K562 (cell line): ENCODE measurements at regions not wholly inside any gene's neighbourhood (a gene's known extent, or its start where the extent isn't known, plus 50 kb on each side); places are given as distances from the start of the nearest gene placed in this dataset.
"Not testable (repeated sequence)": the region's sequence is repeated elsewhere in the genome, so short reads cannot be mapped to it uniquely, and the experiment has no call there.

Experiments
- ATAC-seq: fragments of 200-7000 bp; cut with Tn5 transposase; 3 replicates; pipeline ENCODE4 v1.9.1; 2020; ENCODE audit warnings: moderate library complexity
- BruUV-seq: library from RNA; stranded (reverse); fragments of 400-500 nt; replicated peaks from 2 replicates; lab custom pipeline; 2021; lab: Mats Ljungman, UMichigan
- CTCF ChIA-PET: fragments of 300-600 bp; formaldehyde crosslinking; extraction: SDS; loops from one replicate; lab custom pipeline; 2021; ENCODE audit warnings: low intra/inter-chr PET ratio; lab: Yijun Ruan, JAX
- POLR2A ChIA-PET: fragments of 300-600, 350-650 bp; sonication (Branson Sonifier 250); formaldehyde crosslinking; extraction: SDS; loops from one replicate; lab custom pipeline; 2021; ENCODE audit warnings: antibody characterized with exemption, inconsistent platforms; lab: Yijun Ruan, JAX
- DNase-seq, 4 experiments: peaks; one replicate each; pipeline versions ENCODE4 v3.0.0 to v3.0.0-alpha.2; 2011 to 2018; ENCODE audit warnings: low spot score in 3 of 4, mixed read lengths in 3 of 4; ENCODE audit errors: extremely low read depth in 1 of 4
- FAIRE-seq: peaks from 2 replicates; lab custom pipeline; 2011; peaks lifted over from hg19 to GRCh38; lab: Jason Lieb, UNC
- H2AFZ ChIP-seq: 2 replicates; pipeline ENCODE4 v1.6.0; 2011; ENCODE audit warnings: low read depth, low read length, control low read depth, inconsistent platforms
- H3K27ac ChIP-seq: fragments of 200-600 bp; 3 replicates; pipeline ENCODE4 v1.8.0; 2011; ENCODE audit warnings: low read depth, mild to moderate bottlenecking, control low read depth, inconsistent platforms, low read length, moderate library complexity, mixed read lengths; ENCODE audit errors: extremely low read depth
- H3K27me3 ChIP-seq, 2 experiments: fragments of 300-600 bp in 1 of 2; 2 replicates in 1 of 2; 3 replicates in 1 of 2; pipeline versions ENCODE4 v1.6.0 to v1.8.0; 2011; ENCODE audit warnings: inconsistent platforms in 2 of 2, low read length in 2 of 2, mild to moderate bottlenecking in 1 of 2, mixed read lengths in 1 of 2, moderate library complexity in 1 of 2; ENCODE audit not compliant: control insufficient read depth in 2 of 2, insufficient read depth in 2 of 2
- H3K36me3 ChIP-seq: fragments of 300-600 bp; 3 replicates; pipeline ENCODE4 v1.8.0; 2011; ENCODE audit warnings: mild to moderate bottlenecking, low read length, inconsistent platforms; ENCODE audit not compliant: control insufficient read depth, insufficient read depth
- H3K4me1 ChIP-seq, 2 experiments: fragments of 200-600 bp in 1 of 2; replicated peaks in 1 of 2; 2 replicates in 1 of 2; 3 replicates in 1 of 2; pipeline versions ENCODE4 v1.5.1 to v1.8.0; 2011; ENCODE audit warnings: inconsistent platforms in 2 of 2, low read length in 2 of 2, mild to moderate bottlenecking in 1 of 2, mixed read lengths in 1 of 2, moderate library complexity in 1 of 2; ENCODE audit not compliant: control insufficient read depth in 2 of 2, insufficient read depth in 2 of 2
- H3K4me2 ChIP-seq: 2 replicates; pipeline ENCODE4 v1.6.1; 2011; ENCODE audit warnings: low read length, control low read depth, inconsistent platforms, mixed read lengths; ENCODE audit not compliant: insufficient read depth
- H3K4me3 ChIP-seq: fragments of 200-600 bp; sonication (generic), shearing (Covaris generic); 2 replicates; pipeline ENCODE4 v1.5.1; 2016; ENCODE audit warnings: control low read depth, inconsistent platforms
- H3K79me2 ChIP-seq: fragments of 200-600 bp; 3 replicates; pipeline ENCODE4 v1.8.0; 2011; ENCODE audit warnings: low read length, inconsistent platforms; ENCODE audit not compliant: control insufficient read depth, insufficient read depth
- H3K9ac ChIP-seq, 2 experiments: 2 replicates each; pipeline versions ENCODE4 v1.6.0 to v1.6.1; 2011; ENCODE audit warnings: low read depth in 2 of 2, low read length in 2 of 2, control low read depth in 1 of 2, inconsistent platforms in 1 of 2, mild to moderate bottlenecking in 1 of 2, mixed read lengths in 1 of 2; ENCODE audit not compliant: insufficient read depth in 1 of 2
- H3K9me1 ChIP-seq: one replicate; pipeline ENCODE4 v1.6.0; 2011; ENCODE audit warnings: inconsistent platforms, mild to moderate bottlenecking, low read length, moderate library complexity; ENCODE audit not compliant: control insufficient read depth, insufficient read depth
- H3K9me3 ChIP-seq: replicated peaks from 2 replicates; pipeline ENCODE4 v1.5.1; 2011; ENCODE audit warnings: low read depth, low read length, inconsistent platforms; ENCODE audit not compliant: control insufficient read depth, insufficient read depth
- H4K20me1 ChIP-seq: replicated peaks from 2 replicates; pipeline ENCODE4 v1.6.1; 2011; ENCODE audit warnings: low read length, inconsistent platforms, mixed read lengths; ENCODE audit not compliant: control insufficient read depth, insufficient read depth
- PHB ChIP-seq: fragments of 250-450 bp; sonication (Bioruptor Pico); IDR thresholded peaks from 2 replicates; pipeline ENCODE4 v1.5.0; 2021
- WGBS: fragments of 100-300 bp; shearing (Covaris generic); methylation state at CpG from one replicate; pipeline ENCODE4 v1.1.6; 2016; ENCODE audit warnings: low coverage, mixed read lengths; ENCODE audit not compliant: insufficient coverage; ENCODE audit errors: missing lambda C conversion rate; 5-methylcytosine and 5-hydroxymethylcytosine counted together
- in situ Hi-C: fragments of 300-500 bp; cut with MboI; formaldehyde crosslinking; loops from 4 replicates; pipeline ENCODE4 v1.15.0; 2018; ENCODE audit warnings: inconsistent platforms, mixed read lengths
- intact Hi-C: fragments of 100-400 bp; cut with micrococcal nuclease; formaldehyde crosslinking; loops from 2 replicates; pipeline ENCODE4 v1.14.2; 2022

DNA sequence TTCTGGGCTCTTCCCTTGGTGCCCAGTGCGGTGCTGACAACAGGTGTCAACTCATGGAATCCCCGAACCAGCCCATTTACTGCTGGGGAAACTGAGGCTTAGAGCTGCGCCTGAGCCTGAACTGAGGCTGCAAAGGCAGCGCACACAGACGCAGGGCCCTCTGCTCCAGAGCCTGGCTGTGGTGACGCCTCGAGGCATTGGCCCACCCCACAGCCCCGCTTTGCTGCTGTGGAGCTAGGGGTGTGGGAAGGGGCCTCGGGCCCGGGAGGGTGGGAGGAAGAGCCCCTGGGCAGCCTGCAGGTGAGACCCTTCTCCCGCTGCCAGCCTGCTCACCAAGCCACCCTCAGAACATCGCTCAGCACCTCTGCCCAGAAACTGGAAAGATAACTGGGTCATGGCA, 97.4 kb upstream of the LRPAP1 start:
- Histone ChIP-seq H3K27ac (no peak overlapping the region), H3K9me1 (no peaks in the 10 kb centered on the region), H2AFZ (no peak overlapping the region), H3K4me3 (no peak overlapping the region), H3K9me3 (no peaks in the 10 kb centered on the region), H3K36me3 (no peaks in the 10 kb centered on the region), H3K9ac (no peak overlapping the region), H3K79me2 (no peaks in the 10 kb centered on the region), H3K4me1 (no peaks in the 10 kb centered on the region), H3K27me3 (peaks cover 0 to 34% of the 10 kb centered on the region in 2 experiments; a peak in 4 of 5 replicates), H3K4me2 (no peak overlapping the region), H4K20me1 (no peaks in the 10 kb centered on the region)
- ChIA-PET POLR2A (no interaction called here), CTCF (no interaction called here)
- no peak for DNase-seq
- intact Hi-C loops, result no loop called here
- no peak for TF ChIP-seq PHB (CRISPR knock-in tag)
- 2% methylated on average over 5 of the region's 12 CpGs for WGBS
- no TSS peak for BruUV-seq
- no peak for FAIRE-seq
- in situ Hi-C loops, result no loop called here
- ATAC-seq, result no peak

DNA sequence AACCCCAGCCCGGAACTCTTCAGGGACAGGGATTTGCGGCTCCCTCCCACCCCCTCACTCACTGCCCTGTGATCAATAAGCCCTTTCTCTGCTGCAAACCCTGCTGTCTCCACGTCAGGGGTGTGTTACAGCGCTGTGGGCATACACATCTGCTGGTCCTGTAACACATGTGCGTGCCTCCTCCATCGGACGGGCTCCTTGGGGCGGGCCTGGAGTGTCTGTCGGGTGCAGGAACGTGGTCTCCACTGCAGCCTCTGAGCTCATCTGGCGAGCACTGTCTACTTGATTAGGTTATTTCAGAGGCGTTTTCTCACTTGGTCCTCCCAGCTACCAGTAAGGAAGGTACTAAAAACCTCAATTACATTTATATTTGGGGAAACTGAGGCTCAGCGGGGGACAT, 97.0 kb upstream of the LRPAP1 start:
- WGBS, result 0% methylated on average over 8 of the region's 13 CpGs
- CTCF ChIA-PET, FAIRE-seq: not testable (repeated sequence)

More for the DNA sequence above, 97.0 kb upstream of the LRPAP1 start:
- DNase-seq, in situ Hi-C loops, intact Hi-C loops, H4K20me1 ChIP-seq, H3K79me2 ChIP-seq, ATAC-seq, POLR2A ChIA-PET, H3K36me3 ChIP-seq, H3K9me3 ChIP-seq, H3K9me1 ChIP-seq, H3K9ac ChIP-seq, BruUV-seq, H3K4me3 ChIP-seq, H3K4me1 ChIP-seq, H2AFZ ChIP-seq, H3K27ac ChIP-seq, H3K4me2 ChIP-seq: not testable (repeated sequence)
- H3K27me3 ChIP-seq, result peaks cover 0 to 29% of the 10 kb centered on the region in 2 experiments; a peak in 4 of 5 replicates
